ENCODE measurements at regions not wholly inside any gene's neighbourhood (a gene's known extent, or its start where the extent isn't known, plus 50 kb on each side); places are given as distances from the start of the nearest gene placed in this dataset.
"Not testable (repeated sequence)": the region's sequence is repeated elsewhere in the genome, so short reads cannot be mapped to it uniquely, and the experiment has no call there.

DNA sequence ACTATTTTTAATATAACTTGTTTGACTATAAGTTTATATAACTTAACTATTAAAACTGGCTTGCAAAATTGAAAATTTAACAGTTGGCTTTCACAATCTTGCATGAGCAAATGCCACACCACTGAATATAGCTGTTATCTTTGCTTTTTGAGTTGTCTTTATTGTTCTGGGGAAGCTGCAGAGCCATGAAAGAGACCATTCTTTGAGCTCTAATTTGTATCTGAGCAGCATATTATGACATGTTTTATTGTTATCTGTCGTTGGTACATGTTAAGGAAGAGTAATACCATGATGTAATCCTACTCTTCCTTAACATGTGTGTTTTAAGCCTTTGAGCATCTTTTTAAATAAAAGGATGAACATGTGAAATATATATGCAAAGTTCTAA is 97.1 kb upstream of the ANK2 start:
- no peak for DNase-seq

DNA sequence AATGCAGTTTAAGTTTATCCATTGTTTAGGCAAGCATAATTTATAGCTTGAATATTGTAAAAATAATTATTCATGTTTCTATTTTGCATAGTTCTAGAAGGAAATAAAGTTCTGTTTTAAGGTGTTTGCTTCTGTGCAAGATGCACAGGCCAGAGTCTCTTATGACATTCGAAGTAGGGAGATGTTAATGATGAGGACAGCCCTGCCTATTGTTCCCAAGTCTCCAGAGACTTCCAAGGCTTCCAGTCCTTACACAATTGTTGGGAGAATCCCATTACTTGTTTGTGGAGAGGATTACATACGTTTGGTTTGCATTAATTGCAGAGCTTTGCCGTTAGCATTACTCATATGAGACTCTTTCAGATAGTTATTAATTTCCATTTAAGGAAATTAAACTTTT is 96.2 kb upstream of the ANK2 start:
- no peak for DNase-seq

DNA sequence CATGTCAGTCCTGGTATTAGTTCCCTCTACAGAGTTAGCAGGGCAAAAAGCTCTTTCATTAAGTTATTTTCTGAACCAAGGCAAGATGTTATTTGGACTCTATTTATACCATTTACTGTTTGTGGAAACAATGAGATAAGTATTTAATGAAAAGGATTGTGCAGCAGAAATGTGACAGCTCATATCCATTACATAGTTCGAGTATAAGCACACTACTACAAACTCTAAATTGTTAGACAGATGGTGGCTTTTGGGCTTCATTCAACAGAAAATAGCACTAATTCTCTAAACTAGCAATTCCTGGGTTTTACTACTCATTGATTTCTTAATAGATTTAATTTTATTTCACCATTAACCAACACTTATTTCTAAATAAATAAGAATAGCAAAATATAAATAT is 95.2 kb upstream of the ANK2 start:
- DNase-seq = no peak

DNA sequence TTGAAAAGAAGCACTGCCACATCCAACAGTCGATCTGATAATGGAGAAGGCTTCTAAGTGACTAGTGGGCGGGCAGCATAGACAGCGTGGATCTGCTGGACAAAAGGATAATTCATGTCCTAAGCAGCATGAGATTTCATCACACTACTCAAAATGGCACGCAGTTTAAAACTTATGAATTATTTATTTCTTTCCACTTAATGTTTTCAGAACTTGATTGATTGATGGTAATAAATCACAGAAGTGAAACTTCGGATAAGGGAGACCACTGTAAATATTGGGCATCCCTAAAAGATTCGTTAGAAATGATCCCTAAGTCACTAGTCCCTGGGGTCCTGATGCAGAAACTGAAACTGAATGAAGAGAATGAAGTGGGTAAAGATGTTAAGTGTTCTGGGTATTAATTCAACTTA is 93.0 kb upstream of the ANK2 start:
- no peak for DNase-seq

DNA sequence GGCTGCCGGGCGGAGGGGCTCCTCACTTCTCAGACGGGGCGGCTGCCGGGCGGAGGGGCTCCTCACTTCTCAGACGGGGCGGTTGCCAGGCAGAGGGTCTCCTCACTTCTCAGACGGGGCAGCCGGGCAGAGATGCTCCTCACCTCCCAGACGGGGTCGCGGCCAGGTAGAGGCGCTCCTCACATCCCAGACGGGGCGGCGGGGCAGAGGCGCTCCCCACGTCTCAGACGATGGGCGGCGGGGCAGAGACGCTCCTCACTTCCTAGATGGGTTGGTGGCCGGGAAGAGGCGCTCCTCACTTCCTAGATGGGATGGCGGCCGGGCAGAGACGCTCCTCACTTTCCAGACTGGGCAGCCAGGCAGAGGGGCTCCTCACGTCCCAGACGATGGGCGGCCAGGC is 91.7 kb upstream of the ANK2 start:
- DNase-seq = not testable (repeated sequence)

DNA sequence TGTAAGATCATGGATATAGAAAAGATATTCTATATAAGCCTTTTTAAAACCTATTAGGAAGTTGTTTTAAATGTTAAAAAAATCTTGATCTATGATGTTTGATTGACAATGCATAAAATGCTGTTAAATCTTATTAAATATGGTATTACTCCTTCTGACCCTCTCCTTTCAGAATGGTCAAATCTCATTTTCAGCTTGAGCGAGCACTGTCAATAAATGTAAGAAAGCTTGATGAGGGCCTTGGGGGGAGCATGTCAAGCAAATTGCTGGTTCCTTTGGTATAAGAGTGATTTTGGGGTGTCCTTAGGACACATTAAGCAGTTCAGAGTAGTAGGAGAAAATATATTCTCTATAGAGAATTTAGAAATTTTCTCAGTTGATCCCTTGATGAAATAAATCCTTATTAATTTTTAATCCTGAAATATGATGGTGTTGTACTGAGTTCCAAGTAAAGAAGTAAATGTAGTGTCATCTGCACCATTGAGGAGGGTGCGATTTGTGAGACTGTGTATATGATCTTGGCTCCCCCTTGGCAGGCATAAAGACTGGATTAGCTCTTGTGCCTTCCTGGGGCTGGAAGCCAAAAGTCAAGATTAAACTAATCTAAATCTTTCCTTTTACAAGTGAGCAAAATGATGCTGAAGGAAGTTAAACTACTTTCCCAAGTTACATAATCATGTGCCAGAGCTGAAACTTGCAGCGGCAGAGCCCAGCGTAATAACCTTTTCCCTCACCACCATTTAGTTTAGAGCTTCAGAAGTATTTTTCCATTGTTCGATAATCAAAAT is 82.6 kb upstream of the ANK2 start:
- DNase-seq = no peak

DNA sequence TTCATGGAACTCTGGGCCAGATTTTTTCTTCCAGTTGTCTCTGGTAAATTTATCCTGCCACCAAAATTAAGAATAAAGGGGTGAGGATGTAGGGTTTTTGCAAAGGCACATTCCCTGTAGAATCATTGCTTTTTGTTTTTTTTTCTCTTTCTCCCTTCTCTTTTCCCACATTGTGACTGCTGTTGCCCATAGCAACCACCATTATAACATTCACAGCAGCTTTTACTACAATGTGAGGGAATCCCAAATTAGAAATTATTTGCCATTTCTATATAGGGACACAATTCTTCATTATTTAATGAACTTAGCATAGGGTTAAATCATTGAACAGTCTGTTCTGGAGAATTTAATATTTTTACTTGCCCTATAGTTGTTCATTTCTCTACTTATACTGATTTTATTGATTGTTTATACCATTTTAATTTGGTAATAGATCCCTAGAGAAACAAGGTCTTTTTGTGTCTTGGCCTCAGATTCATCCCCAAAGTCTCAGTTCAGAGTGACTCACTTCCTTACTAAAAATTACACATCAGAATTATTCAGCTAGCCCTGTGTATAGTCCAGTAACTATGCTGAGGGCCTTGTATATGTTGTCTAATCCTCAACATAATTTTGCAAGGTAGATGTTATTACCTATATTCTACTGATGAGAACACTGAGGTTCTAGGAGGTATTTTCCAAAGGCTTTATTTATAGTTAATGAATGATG is 80.8 kb upstream of the ANK2 start:
- DNase-seq = no peak

DNA sequence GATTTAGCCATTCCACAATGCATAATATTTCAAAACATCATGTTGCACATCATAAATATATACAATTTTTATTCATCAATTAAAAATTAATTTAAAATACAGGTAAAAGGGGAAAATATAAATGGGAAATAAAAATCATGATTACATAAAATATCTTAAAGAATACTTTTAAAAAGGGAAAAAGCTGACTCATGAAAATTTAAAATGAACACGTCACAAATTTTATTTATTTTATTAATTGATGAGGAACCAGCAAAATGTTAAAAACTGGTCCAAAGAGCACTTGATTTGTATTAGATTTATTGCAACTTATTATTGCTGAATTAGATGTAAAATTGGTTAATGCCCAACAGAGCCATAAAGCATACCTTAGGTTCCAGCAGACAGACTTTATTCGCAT is 78.5 kb upstream of the ANK2 start:
- no peak for DNase-seq

DNA sequence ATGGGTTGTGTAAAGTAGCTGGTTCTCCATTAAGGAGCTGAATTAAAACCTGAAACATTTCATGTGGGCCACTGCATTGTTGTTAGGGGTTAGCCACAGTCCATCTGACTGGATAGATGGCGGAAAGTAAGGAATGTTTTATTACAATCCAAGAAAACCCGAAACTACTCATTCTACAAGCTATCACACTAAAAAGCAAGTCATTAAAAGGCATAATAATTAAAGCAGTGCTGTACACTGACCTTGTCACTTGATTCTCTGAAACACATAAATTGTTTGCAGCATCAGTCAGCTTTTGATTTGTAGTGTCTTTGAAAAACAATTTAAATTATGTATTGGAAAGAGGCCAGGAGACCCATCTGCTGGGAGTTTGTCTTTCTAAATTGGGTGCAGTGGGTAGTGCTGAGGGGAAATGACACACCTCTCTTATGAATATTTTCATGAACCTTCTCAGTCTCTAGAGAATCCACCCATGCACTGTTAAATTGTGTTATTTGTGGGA is 75.7 kb upstream of the ANK2 start:
- no peak for DNase-seq

DNA sequence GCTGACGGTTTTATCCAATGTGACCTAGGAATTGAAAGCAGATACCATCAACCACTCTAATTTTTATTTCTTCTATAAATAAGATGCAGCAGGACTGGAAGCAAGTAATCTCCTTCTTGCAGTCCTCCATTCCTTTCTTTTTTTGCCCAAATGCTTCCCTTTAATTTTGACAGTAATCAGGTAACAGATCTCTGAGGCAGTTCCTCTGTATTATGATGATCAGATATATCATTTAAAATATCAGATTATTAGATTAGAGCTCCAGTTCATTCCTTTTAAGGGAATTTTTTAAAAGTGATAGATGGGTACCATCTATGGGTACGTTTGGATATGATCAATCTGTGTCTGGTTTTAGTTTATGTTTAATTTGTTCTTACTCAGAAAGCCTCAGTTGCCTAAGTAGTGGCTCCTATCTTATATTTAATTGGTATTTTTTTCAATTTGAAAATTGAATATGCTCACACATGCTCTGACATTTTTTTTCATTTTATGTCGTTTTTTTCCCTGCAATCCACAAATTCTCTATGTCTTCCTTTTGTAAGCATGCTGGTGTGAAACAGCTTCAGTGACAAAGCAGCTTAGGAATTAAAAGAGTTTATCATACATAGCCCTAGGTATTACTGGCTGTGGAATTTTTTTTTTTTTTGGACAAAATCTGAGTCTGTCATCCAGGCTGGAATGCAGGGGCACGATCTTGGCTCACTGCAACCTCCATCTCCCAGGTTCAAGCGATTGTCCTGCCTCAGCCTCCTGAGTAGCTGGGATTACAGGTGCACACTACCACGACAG is 73.7 kb upstream of the ANK2 start:
- no peak for DNase-seq

DNA sequence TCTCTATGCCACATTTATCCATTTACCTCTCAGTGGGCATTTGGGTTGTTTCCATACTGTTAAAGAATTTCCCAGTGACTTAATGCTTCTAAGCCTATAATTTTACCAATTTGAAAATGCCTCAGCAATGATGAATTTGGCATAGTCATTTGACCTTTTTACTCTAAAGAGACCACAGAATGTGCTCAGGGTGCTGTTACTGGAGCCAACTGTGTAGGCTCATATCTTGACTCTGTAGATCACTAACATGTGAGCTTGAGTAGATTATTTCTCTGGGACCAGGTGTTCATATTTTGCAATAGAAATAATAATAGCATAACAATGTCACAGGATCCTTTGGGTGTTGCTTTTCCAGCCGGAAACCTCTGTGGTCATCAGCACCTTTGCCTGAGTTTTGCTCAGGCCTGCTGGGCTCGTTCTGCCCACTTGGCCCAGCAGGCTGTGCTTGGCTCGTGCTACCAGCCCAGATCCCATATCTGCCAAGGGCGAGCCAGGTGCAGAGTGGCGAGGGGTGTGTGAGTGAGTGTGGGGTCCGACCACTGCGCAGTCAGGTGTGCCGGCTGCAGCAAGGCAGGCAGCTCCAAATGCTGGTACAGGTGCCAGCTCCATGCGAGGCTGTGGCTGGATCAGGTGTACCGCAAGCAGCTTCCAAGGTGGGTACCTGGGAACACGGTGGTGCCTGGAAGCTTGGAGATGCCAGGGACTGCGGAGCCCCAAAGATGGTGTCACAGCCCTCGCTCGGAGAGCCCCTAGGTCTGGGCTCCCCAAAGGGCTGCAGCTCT is 70.6 kb upstream of the ANK2 start:
- DNase-seq = no peak

DNA sequence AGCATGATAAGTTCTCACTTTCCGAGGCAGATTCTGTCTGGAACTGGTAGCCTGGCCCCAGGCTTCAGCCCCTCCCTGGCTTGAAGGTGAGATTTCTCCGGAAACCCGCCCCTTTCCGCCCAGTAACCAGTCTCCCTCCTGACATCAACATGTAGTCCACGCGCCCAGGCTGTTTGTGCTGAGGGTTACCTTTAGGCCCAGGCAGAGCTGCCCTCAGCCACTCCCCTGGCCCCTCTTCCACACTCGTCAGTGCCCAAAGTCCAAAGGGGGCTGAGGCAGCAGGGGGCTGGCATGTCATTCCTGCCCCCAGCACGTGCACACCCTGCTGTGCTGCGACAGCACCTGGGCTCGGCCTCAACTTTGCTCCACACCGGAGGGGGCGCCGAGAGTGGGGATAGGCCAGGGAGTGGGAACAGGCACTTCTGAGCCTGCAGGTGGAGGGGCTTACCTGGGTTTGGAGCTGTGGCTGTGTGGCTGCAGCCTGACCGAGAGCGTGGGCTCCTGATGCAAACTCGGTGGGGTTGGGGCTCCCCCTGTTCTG is 69.5 kb upstream of the ANK2 start:
- DNase-seq = no peak

DNA sequence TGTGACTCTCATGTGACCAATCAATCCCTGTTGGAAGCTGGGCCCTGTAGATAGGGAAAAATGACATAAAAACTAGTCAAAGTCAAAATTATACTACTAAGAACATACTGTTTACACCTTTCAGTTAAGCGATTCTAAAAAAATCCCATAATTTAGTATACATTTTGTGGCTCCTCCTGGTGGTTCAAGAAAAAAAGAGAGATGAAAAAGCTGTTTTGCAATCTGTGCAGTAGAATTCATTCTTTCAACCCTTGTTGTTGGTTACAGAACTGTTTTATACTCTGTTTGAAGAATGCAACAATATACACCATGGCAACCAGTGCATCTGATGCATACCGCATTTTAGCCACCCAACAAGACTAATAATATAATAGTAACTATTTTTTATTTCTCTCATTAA is 66.8 kb upstream of the ANK2 start:
- DNase-seq = no peak

DNA sequence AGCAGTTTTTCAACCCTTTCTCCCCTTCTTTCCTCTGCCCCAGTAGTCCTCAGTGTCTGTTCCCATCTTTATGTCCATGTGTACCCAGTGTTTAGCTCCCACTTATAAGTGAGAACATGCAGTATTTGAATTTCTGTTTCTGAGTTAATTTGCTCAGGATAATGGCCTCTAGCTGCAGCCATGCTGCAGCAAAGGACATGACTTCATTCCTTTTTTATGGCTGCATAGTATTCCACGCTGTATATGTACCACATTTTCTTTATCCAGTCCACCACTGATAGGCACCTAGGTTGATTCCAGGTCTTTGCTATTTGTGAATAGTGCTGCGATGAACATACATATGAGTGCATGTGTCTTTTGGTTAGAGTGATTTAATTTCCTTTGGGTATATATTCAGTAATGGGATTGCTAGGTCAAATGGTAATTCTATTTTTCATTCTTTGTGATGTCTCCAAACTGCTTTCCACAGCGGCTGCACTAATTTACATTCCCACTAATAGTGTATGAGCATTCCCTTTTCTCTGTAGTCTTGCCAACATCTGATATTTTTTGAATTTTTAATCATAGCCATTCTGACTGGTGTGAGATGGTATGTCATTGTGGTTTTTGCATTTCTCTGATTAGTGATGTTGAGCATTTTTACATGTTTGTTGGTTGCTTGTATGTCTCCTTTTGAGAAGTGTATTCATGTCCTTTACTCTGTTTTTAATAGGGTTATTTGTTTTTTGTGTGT is 54.6 kb upstream of the ANK2 start:
- no peak for DNase-seq

Measured in inflammatory macrophage treated with lipopolysaccharide for 1 hour (primary cell).